Dedifferentiated amniotic fluid mesenchymal stem cell (primary cell): ENCODE measurements at regions not wholly inside any gene's neighbourhood (a gene's known extent, or its start where the extent isn't known, plus 50 kb on each side); places are given as distances from the start of the nearest gene placed in this dataset.

Experiments used
- DNase-seq: peaks from one replicate; pipeline ENCODE4 v3.0.0-alpha.2; 2016; ENCODE audit errors: extremely low spot score

GRCh38 chr13:53201454-53202225 lies 173.0 kb downstream of the OLFM4 start:
- no peak for DNase-seq

GRCh38 chr13:53204598-53204997 lies 176.0 kb downstream of the OLFM4 start:
- DNase-seq, result no peak

GRCh38 chr13:53206455-53206854 lies 177.8 kb downstream of the OLFM4 start:
- no peak for DNase-seq

- no peak for DNase-seq
Measured at GRCh38 chr13:53207556-53207955, 178.9 kb downstream of the OLFM4 start.

GRCh38 chr13:53214433-53214832 lies 185.8 kb downstream of the OLFM4 start:
- DNase-seq, result no peak

GRCh38 chr13:53215563-53215962 lies 186.9 kb downstream of the OLFM4 start:
- no peak for DNase-seq

- DNase-seq, result no peak
Measured at GRCh38 chr13:53216773-53217172, 188.2 kb downstream of the OLFM4 start.

GRCh38 chr13:53217194-53217593 lies 188.6 kb downstream of the OLFM4 start:
- no peak for DNase-seq

- DNase-seq, result no peak
Measured at GRCh38 chr13:53220038-53220437, 191.4 kb downstream of the OLFM4 start.

GRCh38 chr13:53237696-53238095 lies 209.1 kb downstream of the OLFM4 start:
- DNase-seq, result no peak

GRCh38 chr13:53238261-53238660 lies 209.6 kb downstream of the OLFM4 start:
- no peak for DNase-seq

- no peak for DNase-seq
Measured at GRCh38 chr13:53240401-53241025, 211.9 kb downstream of the OLFM4 start.

GRCh38 chr13:53241891-53242348 lies 213.3 kb downstream of the OLFM4 start:
- no peak for DNase-seq

- DNase-seq, result no peak
Measured at GRCh38 chr13:53249236-53249635, 220.6 kb downstream of the OLFM4 start.

- peak; percentile 75 for DNase-seq
Measured at GRCh38 chr13:53250272-53250875, 221.8 kb downstream of the OLFM4 start.

- DNase-seq, result no peak
Measured at GRCh38 chr13:53250977-53251376, 222.4 kb downstream of the OLFM4 start.

- DNase-seq, result no peak
Measured at GRCh38 chr13:53254500-53254899, 225.9 kb downstream of the OLFM4 start.

GRCh38 chr13:53255795-53256194 lies 227.2 kb downstream of the OLFM4 start:
- DNase-seq, result no peak

GRCh38 chr13:53260594-53260993 lies 232.0 kb downstream of the OLFM4 start:
- no peak for DNase-seq

GRCh38 chr13:53264751-53265385 lies 236.3 kb downstream of the OLFM4 start:
- DNase-seq, result no peak

GRCh38 chr13:53266757-53267156 lies 238.1 kb downstream of the OLFM4 start:
- no peak for DNase-seq

- DNase-seq, result no peak
Measured at GRCh38 chr13:53269634-53270033, 241.0 kb downstream of the OLFM4 start.
